Stomach (tissue), 8 donors: ENCODE measurements at regions not wholly inside any gene's neighbourhood (a gene's known extent, or its start where the extent isn't known, plus 50 kb on each side); places are given as distances from the start of the nearest gene placed in this dataset.

ENCODE experiments used
- DNase-seq, 2 donors: peaks; one replicate each; pipeline versions ENCODE4 v3.0.0 to v3.0.0-alpha.2; 2013 to 2019
- H3K27ac ChIP-seq, 5 donors: fragments of 200-600 bp in 4 of 5; sonication (generic) in 4 of 5; one replicate each; pipeline ENCODE4 v1.5.1; 2013 to 2019; ENCODE audit warnings: mild to moderate bottlenecking in 1 of 5, moderate library complexity in 1 of 5
- H3K27me3 ChIP-seq, 3 donors: fragments of 200-600 bp; sonication (generic); one replicate each; pipeline ENCODE4 v1.5.1; 2017 to 2019; ENCODE audit warnings: mixed run types in 1 of 3
- H3K36me3 ChIP-seq, 4 donors: fragments of 200-600 bp; sonication (generic); 1 replicate in 3 of 4; 2 replicates in 1 of 4; pipeline ENCODE4 v1.5.1; 2016 to 2019
- H3K4me1 ChIP-seq, 4 donors: fragments of 200-600 bp; sonication (generic); one replicate each; pipeline ENCODE4 v1.5.1; 2016 to 2019
- H3K4me3 ChIP-seq, 4 donors: fragments of 200-600 bp; sonication (generic) in 3 of 4; one replicate each; pipeline ENCODE4 v1.5.1; 2016 to 2019; ENCODE audit warnings: mild to moderate bottlenecking in 1 of 4
- H3K9me3 ChIP-seq, 4 donors: fragments of 200-600 bp; sonication (generic); one replicate each; pipeline ENCODE4 v1.5.1; 2016 to 2019
- EP300 ChIP-seq: sonication (generic); formaldehyde crosslinking; IDR thresholded peaks from one replicate; pipeline ENCODE4 v1.6.1; 2017; ENCODE audit warnings: antibody characterized with exemption
- POLR2A ChIP-seq, 4 donors: fragments of 450-650 bp; IDR thresholded peaks; one replicate each; pipeline ENCODE4 v1.6.1; 2016; ENCODE audit warnings: antibody characterized with exemption in 4 of 4, control low read depth in 2 of 4, mild to moderate bottlenecking in 1 of 4, moderate library complexity in 1 of 4
- POLR2AphosphoS5 ChIP-seq, 3 donors: sonication (generic); formaldehyde crosslinking; IDR thresholded peaks; one replicate each; pipeline ENCODE4 v1.6.1; 2016; ENCODE audit warnings: antibody characterized with exemption in 3 of 3
- WGBS, 5 donors: extraction: QIAGEN DNeasy Blood & Tissue Kit in 3 of 5; methylation state at CpG; one replicate each; pipeline versions ENCODE4 v1.1.5 to v1.1.7; 2013 to 2018; 5-methylcytosine and 5-hydroxymethylcytosine counted together
- intact Hi-C: fragments of 100-400 bp; cut with DNase I; formaldehyde crosslinking; loops from one replicate; pipeline ENCODE4 v1.15.1; 2023; ENCODE audit warnings: low total_unique reads
- TF ChIP-seq, protein P1 (sequence below), 7 experiments: fragments of 450-650 bp in 4 of 7; fragments of 200-600 bp in 3 of 7; sonication (generic) in 3 of 7; IDR thresholded peaks; one replicate each; pipeline ENCODE4 v1.5.1; 2016 to 2019; ENCODE audit warnings: antibody characterized with exemption in 7 of 7, control low read depth in 2 of 7, mild to moderate bottlenecking in 1 of 7
- donor health status: healthy with polysubstance abuse.
- donor health status: Bipolar disorder and iron deficiency.
- donor health status: healthy.

DNA sequence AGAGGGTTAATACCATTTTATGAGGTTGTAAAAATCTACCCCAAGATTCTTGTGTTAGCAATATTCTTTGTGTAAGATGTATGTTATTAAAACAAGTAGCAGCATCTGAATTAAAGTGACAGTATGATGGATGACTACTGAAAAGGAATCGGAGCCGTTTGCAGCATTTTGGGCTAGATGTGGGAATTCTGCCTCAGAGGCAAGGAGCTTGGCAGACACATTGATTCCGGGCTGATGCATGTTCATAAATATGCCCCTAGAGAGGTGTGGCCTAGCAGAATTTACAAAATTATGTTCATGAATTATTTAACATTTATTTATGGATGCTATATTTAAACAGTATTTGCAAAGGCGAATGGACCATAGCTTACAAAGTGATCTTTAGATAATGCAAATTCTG, 389.0 kb upstream of the ETAA1 start:
- intact Hi-C loops, result no loop called here
- peaks cover 0 to 6% (median 0%) of the 10 kb centered on the region in 4 donors for H3K4me1 ChIP-seq
- no peak overlapping the region for H3K4me3 ChIP-seq
- no peaks in the 10 kb centered on the region for H3K36me3 ChIP-seq
- no peaks in the 10 kb centered on the region for H3K9me3 ChIP-seq
- 66 to 77% (median 68%) methylated on average over 4 of the region's 4 CpGs for WGBS, 5 donors
- H3K27ac ChIP-seq, result no peak overlapping the region
- TF ChIP-seq EP300 (no peak), POLR2AphosphoS5 (IDR thresholded peaks at IDR 0.05) (no peak), POLR2A (IDR thresholded peaks at IDR 0.05) (no peak)
- TF ChIP-seq, protein P1, sequence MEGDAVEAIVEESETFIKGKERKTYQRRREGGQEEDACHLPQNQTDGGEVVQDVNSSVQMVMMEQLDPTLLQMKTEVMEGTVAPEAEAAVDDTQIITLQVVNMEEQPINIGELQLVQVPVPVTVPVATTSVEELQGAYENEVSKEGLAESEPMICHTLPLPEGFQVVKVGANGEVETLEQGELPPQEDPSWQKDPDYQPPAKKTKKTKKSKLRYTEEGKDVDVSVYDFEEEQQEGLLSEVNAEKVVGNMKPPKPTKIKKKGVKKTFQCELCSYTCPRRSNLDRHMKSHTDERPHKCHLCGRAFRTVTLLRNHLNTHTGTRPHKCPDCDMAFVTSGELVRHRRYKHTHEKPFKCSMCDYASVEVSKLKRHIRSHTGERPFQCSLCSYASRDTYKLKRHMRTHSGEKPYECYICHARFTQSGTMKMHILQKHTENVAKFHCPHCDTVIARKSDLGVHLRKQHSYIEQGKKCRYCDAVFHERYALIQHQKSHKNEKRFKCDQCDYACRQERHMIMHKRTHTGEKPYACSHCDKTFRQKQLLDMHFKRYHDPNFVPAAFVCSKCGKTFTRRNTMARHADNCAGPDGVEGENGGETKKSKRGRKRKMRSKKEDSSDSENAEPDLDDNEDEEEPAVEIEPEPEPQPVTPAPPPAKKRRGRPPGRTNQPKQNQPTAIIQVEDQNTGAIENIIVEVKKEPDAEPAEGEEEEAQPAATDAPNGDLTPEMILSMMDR (IDR thresholded peaks at IDR 0.05), result no peak
- H3K27me3 ChIP-seq, result no peaks in the 10 kb centered on the region
- peak in 1 of 2 donors; percentile 38 for DNase-seq

DNA sequence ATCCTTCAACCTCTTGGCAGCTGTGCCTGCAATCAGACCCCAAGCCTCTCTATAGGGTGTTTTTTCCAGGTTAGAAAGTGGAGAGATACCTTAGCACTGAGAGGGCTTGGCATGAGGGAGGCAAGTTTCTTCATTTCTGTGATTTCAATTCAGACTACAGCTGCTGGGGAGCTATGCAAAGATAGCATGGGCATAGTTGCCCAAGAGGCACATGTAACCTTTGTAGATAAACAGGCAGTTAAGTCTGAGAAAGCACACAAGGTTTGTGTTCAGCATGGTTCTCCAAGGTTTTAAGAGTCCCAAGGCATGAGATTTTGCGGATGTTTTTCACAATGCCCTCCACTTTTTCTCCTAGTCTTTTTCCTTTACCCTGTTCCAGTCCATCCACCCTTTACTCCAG, 385.0 kb upstream of the ETAA1 start:
- H3K4me3 ChIP-seq, result no peak overlapping the region
- TF ChIP-seq POLR2A (IDR thresholded peaks at IDR 0.05), result no peak
- TF ChIP-seq, protein P1 (IDR thresholded peaks at IDR 0.05), result no peak
- no peak for TF ChIP-seq EP300
- TF ChIP-seq POLR2AphosphoS5 (IDR thresholded peaks at IDR 0.05), result no peak
- no peaks in the 10 kb centered on the region for H3K36me3 ChIP-seq
- intact Hi-C loops, result no loop called here
- no peaks in the 10 kb centered on the region for H3K27me3 ChIP-seq
- DNase-seq, result no peak
- H3K4me1 ChIP-seq, result no peaks in the 10 kb centered on the region
- no peaks in the 10 kb centered on the region for H3K9me3 ChIP-seq
- 92 to 97% (median 94%) methylated on average over 1 of the region's 1 CpG for WGBS, 5 donors
- no peak overlapping the region for H3K27ac ChIP-seq

DNA sequence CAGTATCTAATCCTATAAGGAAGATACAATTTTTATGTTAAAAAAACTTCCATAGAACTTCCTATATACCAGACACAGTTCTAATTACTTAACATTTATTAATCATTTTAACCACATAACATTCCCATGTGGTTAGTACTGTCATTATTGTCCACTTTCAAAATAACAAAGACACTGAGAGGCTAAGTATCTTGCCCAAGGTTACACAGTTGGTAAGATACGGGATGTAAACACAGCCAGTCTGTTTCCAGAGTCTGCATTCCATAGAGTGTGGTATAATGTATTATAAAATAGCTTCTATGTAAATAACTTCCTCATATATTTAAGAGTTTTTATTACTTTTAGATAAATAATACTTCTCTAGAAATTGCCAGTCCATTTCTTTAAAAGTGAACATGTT, 383.3 kb upstream of the ETAA1 start:
- H3K9me3 ChIP-seq, result no peaks in the 10 kb centered on the region
- no peak for DNase-seq
- WGBS, 5 donors, result 32 to 93% (median 42%) methylated on average over 1 of the region's 1 CpG
- TF ChIP-seq, protein P1 (IDR thresholded peaks at IDR 0.05), result no peak
- TF ChIP-seq POLR2A (IDR thresholded peaks at IDR 0.05), result no peak
- no peak for TF ChIP-seq POLR2AphosphoS5 (IDR thresholded peaks at IDR 0.05)
- TF ChIP-seq EP300, result no peak
- no peaks in the 10 kb centered on the region for H3K27me3 ChIP-seq
- H3K4me1 ChIP-seq, result no peaks in the 10 kb centered on the region
- intact Hi-C loops, result no loop called here
- no peak overlapping the region for H3K27ac ChIP-seq
- no peaks in the 10 kb centered on the region for H3K36me3 ChIP-seq
- no peak overlapping the region for H3K4me3 ChIP-seq

DNA sequence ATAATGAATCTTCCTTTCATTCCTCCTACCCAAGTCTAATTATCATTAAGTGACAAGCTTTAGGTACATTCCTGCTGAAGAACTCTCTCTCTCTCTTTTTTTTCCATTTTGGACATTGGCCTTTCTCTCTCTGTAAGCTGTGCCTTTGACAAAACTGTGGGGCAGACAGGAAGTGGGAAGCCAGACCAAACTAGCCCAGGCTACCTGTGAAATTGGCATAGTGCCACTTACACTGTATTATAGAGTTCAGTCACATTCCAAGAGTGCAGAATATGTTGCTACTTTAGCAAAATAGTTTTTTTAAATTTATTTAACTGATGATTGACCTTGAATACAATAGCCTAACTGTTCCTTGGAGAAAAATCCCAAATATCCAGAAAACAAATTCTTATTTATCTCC, 381.5 kb upstream of the ETAA1 start:
- Histone ChIP-seq H3K4me3 (no peak overlapping the region), H3K9me3 (no peaks in the 10 kb centered on the region), H3K27me3 (no peaks in the 10 kb centered on the region), H3K4me1 (no peaks in the 10 kb centered on the region), H3K36me3 (no peaks in the 10 kb centered on the region), H3K27ac (no peak overlapping the region)
- DNase-seq, result no peak
- no peak for TF ChIP-seq POLR2AphosphoS5 (IDR thresholded peaks at IDR 0.05)
- TF ChIP-seq, protein P1 (IDR thresholded peaks at IDR 0.05), result no peak
- TF ChIP-seq EP300, result no peak
- no peak for TF ChIP-seq POLR2A (IDR thresholded peaks at IDR 0.05)
- intact Hi-C loops, result no loop called here
